GM13976 (cell line): ENCODE measurements at regions not wholly inside any gene's neighbourhood (a gene's known extent, or its start where the extent isn't known, plus 50 kb on each side); places are given as distances from the start of the nearest gene placed in this dataset.

Source experiments
- DNase-seq: peaks from one replicate; pipeline ENCODE4 v3.0.0; 2012; ENCODE audit warnings: low spot score
- CTCF ChIP-seq: IDR thresholded peaks from 2 replicates; pipeline ENCODE4 v1.5.1; 2012; ENCODE audit warnings: borderline replicate concordance, mild to moderate bottlenecking; ENCODE audit not compliant: insufficient read depth; ENCODE audit errors: extremely low read depth, missing control alignments, control extremely low read depth
- in situ Hi-C: fragments of 300-500 bp; cut with MboI; formaldehyde crosslinking; loops from one replicate; pipeline ENCODE4 v1.12.0; 2022; ENCODE audit warnings: low sequenced_read_pairs, mixed read lengths, inconsistent platforms; ENCODE audit not compliant: unreplicated experiment

GRCh38 chr2:193303464-193303863 is 1108.7 kb upstream of the TMEFF2 start:
- in situ Hi-C loops = no loop called here
- DNase-seq = no peak
- TF ChIP-seq CTCF = no peak

- no peak for TF ChIP-seq CTCF
- in situ Hi-C loops = no loop called here
- no peak for DNase-seq
Measured at GRCh38 chr2:193294371-193294770, 1099.6 kb upstream of the TMEFF2 start.

- TF ChIP-seq CTCF = no peak
- in situ Hi-C loops = no loop called here
- no peak for DNase-seq
Measured at GRCh38 chr2:193279361-193279760, 1084.6 kb upstream of the TMEFF2 start.

- in situ Hi-C loops = no loop called here
- no peak for DNase-seq
- TF ChIP-seq CTCF = no peak
Measured at GRCh38 chr2:193276988-193277387, 1082.3 kb upstream of the TMEFF2 start.

GRCh38 chr2:193276560-193276959 is 1081.8 kb upstream of the TMEFF2 start:
- no peak for DNase-seq
- in situ Hi-C loops = no loop called here
- no peak for TF ChIP-seq CTCF

GRCh38 chr2:193276069-193276468 is 1081.3 kb upstream of the TMEFF2 start:
- no peak for DNase-seq
- in situ Hi-C loops = no loop called here
- TF ChIP-seq CTCF = no peak

- in situ Hi-C loops = no loop called here
- TF ChIP-seq CTCF = no peak
- DNase-seq = no peak
Measured at GRCh38 chr2:193272011-193272410, 1077.3 kb upstream of the TMEFF2 start.
